H1 (cell line): ENCODE measurements at regions not wholly inside any gene's neighbourhood (a gene's known extent, or its start where the extent isn't known, plus 50 kb on each side); places are given as distances from the start of the nearest gene placed in this dataset.

ENCODE experiments used
- CTCF ChIA-PET: fragments of 300-600 bp; sonication (Branson Sonifier 250); formaldehyde crosslinking; loops from one replicate; lab custom pipeline; 2021; ENCODE audit not compliant: partially characterized antibody; lab: Charles Lee
- POLR2A ChIA-PET: fragments of 300-600 bp; sonication (Branson Sonifier 250); formaldehyde crosslinking; loops from one replicate; lab custom pipeline; 2021; ENCODE audit warnings: inconsistent platforms; ENCODE audit not compliant: partially characterized antibody; lab: Charles Lee
- DNase-seq, 2 experiments: peaks; one replicate each; pipeline versions ENCODE4 v3.0.0 to v3.0.0-alpha.2; 2010 to 2022; ENCODE audit warnings: low spot score in 2 of 2, low read depth in 1 of 2, mixed read lengths in 1 of 2
- FAIRE-seq: peaks from 2 replicates; lab custom pipeline; 2011; peaks lifted over from hg19 to GRCh38; lab: Jason Lieb, UNC
- H2AFZ ChIP-seq: 2 replicates; pipeline ENCODE4 v1.8.1; 2012; ENCODE audit warnings: low read length, inconsistent platforms
- H2AK5ac ChIP-seq: 2 replicates; pipeline ENCODE4 v1.6.1; 2013; ENCODE audit warnings: low read depth, low read length
- H2BK120ac ChIP-seq: replicated peaks from 2 replicates; pipeline ENCODE3; 2013; ENCODE audit warnings: low read depth, low read length, inconsistent platforms
- H2BK12ac ChIP-seq: 2 replicates; pipeline ENCODE4 v1.6.1; 2013; ENCODE audit warnings: low read depth, low read length
- H2BK15ac ChIP-seq: 2 replicates; pipeline ENCODE4 v1.6.1; 2013; ENCODE audit warnings: low read length
- H2BK20ac ChIP-seq: 2 replicates; pipeline ENCODE4 v1.6.1; 2013; ENCODE audit warnings: low read length
- H2BK5ac ChIP-seq: 2 replicates; pipeline ENCODE4 v1.6.1; 2013; ENCODE audit warnings: low read depth, low read length
- H3K14ac ChIP-seq: 2 replicates; pipeline ENCODE4 v1.6.1; 2013; ENCODE audit warnings: inconsistent platforms; ENCODE audit not compliant: insufficient read length
- H3K18ac ChIP-seq: 2 replicates; pipeline ENCODE4 v1.6.1; 2013; ENCODE audit warnings: low read length; ENCODE audit errors: extremely low read depth
- H3K23ac ChIP-seq: 2 replicates; pipeline ENCODE4 v1.6.1; 2013; ENCODE audit warnings: inconsistent platforms; ENCODE audit not compliant: insufficient read length
- H3K23me2 ChIP-seq: 2 replicates; pipeline ENCODE4 v1.6.1; 2013; ENCODE audit warnings: low read depth, low read length
- H3K27ac ChIP-seq: 2 replicates; pipeline ENCODE4 v1.6.1; 2011; ENCODE audit warnings: low read depth, low read length, inconsistent platforms
- H3K27me3 ChIP-seq, 4 experiments: replicated peaks in 1 of 4; 1 replicate in 1 of 4; 2 replicates in 3 of 4; pipeline versions ENCODE4 v1.6.1 to v1.8.1; 2011 to 2013; ENCODE audit warnings: low read length in 3 of 4, mild to moderate bottlenecking in 3 of 4, inconsistent platforms in 2 of 4, mixed read lengths in 2 of 4, moderate library complexity in 1 of 4; ENCODE audit not compliant: control insufficient read depth in 3 of 4, insufficient read depth in 3 of 4; ENCODE audit errors: extremely low read depth in 1 of 4
- H3K36me3 ChIP-seq, 4 experiments: 2 replicates each; pipeline versions ENCODE4 v1.6.1 to v1.8.1; 2011 to 2013; ENCODE audit warnings: mild to moderate bottlenecking in 4 of 4, low read length in 3 of 4, moderate library complexity in 2 of 4, control low read depth in 1 of 4, inconsistent platforms in 1 of 4; ENCODE audit not compliant: insufficient read depth in 4 of 4, control insufficient read depth in 2 of 4
- H3K4ac ChIP-seq: replicated peaks from 2 replicates; pipeline ENCODE3; 2013; ENCODE audit warnings: low read length, low read depth, mixed read lengths, inconsistent platforms; ENCODE audit not compliant: insufficient read length
- H3K4me1 ChIP-seq, 4 experiments: replicated peaks in 1 of 4; 1 replicate in 1 of 4; 2 replicates in 3 of 4; pipeline versions ENCODE4 v1.6.1 to v1.8.1; 2011 to 2013; ENCODE audit warnings: low read length in 3 of 4, inconsistent platforms in 2 of 4, mixed read lengths in 1 of 4; ENCODE audit not compliant: insufficient read depth in 4 of 4, control insufficient read depth in 3 of 4
- H3K4me2 ChIP-seq, 2 experiments: 2 replicates each; pipeline versions ENCODE4 v1.6.1 to v1.8.1; 2011 to 2013; ENCODE audit warnings: low read depth in 2 of 2, low read length in 2 of 2, control low read depth in 1 of 2, inconsistent platforms in 1 of 2, mild to moderate bottlenecking in 1 of 2; ENCODE audit not compliant: insufficient read depth in 1 of 2
- H3K4me3 ChIP-seq, 4 experiments: fragments of 200-600, 300-600 bp in 1 of 4; sonication (generic), shearing (Covaris generic), sonication (Bioruptor Twin) in 1 of 4; 2 replicates each; pipeline versions ENCODE4 v1.5.1 to v1.8.1; 2011 to 2016; ENCODE audit warnings: low read length in 4 of 4, low read depth in 3 of 4, control low read depth in 2 of 4, inconsistent platforms in 2 of 4, mild to moderate bottlenecking in 2 of 4, mixed read lengths in 1 of 4, moderate library complexity in 1 of 4; ENCODE audit not compliant: insufficient read depth in 2 of 4; ENCODE audit errors: extremely low read depth in 1 of 4
- H3K56ac ChIP-seq: replicated peaks from 2 replicates; pipeline ENCODE3; 2013; ENCODE audit warnings: low read depth, mild to moderate bottlenecking, mixed read lengths, low read length, inconsistent platforms; ENCODE audit not compliant: insufficient read length
- H3K79me1 ChIP-seq: 2 replicates; pipeline ENCODE4 v1.6.1; 2013; ENCODE audit warnings: low read depth, low read length, control low read depth
- H3K79me2 ChIP-seq, 2 experiments: 2 replicates each; pipeline versions ENCODE4 v1.6.1 to v1.8.1; 2012 to 2013; ENCODE audit warnings: low read length in 2 of 2, mild to moderate bottlenecking in 2 of 2, inconsistent platforms in 1 of 2; ENCODE audit not compliant: insufficient read depth in 2 of 2, control insufficient read depth in 1 of 2
- H3K9ac ChIP-seq, 4 experiments: replicated peaks in 1 of 4; 1 replicate in 1 of 4; 2 replicates in 3 of 4; pipeline versions ENCODE4 v1.6.1 to v1.8.1; 2011 to 2013; ENCODE audit warnings: low read depth in 3 of 4, low read length in 3 of 4, control low read depth in 2 of 4, mild to moderate bottlenecking in 2 of 4, moderate library complexity in 2 of 4, inconsistent platforms in 1 of 4; ENCODE audit errors: extremely low read depth in 1 of 4
- H3K9me3 ChIP-seq, 2 experiments: 2 replicates each; pipeline versions ENCODE4 v1.6.1 to v1.8.1; 2012 to 2013; ENCODE audit warnings: mild to moderate bottlenecking in 2 of 2, moderate library complexity in 2 of 2, control low read depth in 1 of 2, inconsistent platforms in 1 of 2, low read depth in 1 of 2, low read length in 1 of 2, mixed read lengths in 1 of 2; ENCODE audit not compliant: insufficient read depth in 2 of 2
- H4K20me1 ChIP-seq, 2 experiments: replicated peaks in 1 of 2; 2 replicates each; pipeline versions ENCODE3 to v1.8.1; 2011 to 2013; ENCODE audit warnings: inconsistent platforms in 2 of 2, low read length in 2 of 2, mild to moderate bottlenecking in 1 of 2; ENCODE audit not compliant: insufficient read depth in 2 of 2, control insufficient read depth in 1 of 2
- H4K5ac ChIP-seq: 2 replicates; pipeline ENCODE4 v1.6.1; 2013; ENCODE audit warnings: low read length, low read depth, mixed read lengths, inconsistent platforms; ENCODE audit not compliant: insufficient read length
- H4K8ac ChIP-seq: 2 replicates; pipeline ENCODE4 v1.8.0; 2013; ENCODE audit warnings: mild to moderate bottlenecking, moderate library complexity, low read length, inconsistent platforms; ENCODE audit not compliant: insufficient read depth; ENCODE audit errors: extremely low read depth
- H4K91ac ChIP-seq: replicated peaks from 2 replicates; pipeline ENCODE3; 2013; ENCODE audit warnings: low read length, mixed read lengths, inconsistent platforms; ENCODE audit not compliant: insufficient read length
- CTBP2 ChIP-seq: IDR thresholded peaks from 2 replicates; pipeline ENCODE4 v1.7.0; 2011; ENCODE audit warnings: borderline replicate concordance, mild to moderate bottlenecking, moderate library complexity, mixed read lengths, low read length; ENCODE audit not compliant: insufficient read depth, insufficient read length
- KDM1A ChIP-seq: fragments of 200-600, 300-600 bp; sonication (generic); IDR thresholded peaks from 2 replicates; pipeline ENCODE4 v1.7.1; 2016; ENCODE audit warnings: mild to moderate bottlenecking, low read length, borderline replicate concordance
- SAP30 ChIP-seq: fragments of 300-600 bp; sonication (generic); IDR thresholded peaks from 2 replicates; pipeline ENCODE4 v1.7.1; 2012; ENCODE audit warnings: low read length, moderate library complexity, mild to moderate bottlenecking, inconsistent platforms; ENCODE audit not compliant: insufficient read depth, insufficient replicate concordance
- TAF7 ChIP-seq: optimal IDR thresholded peaks from 2 replicates; pipeline ENCODE3; 2011; ENCODE audit warnings: low read depth, mild to moderate bottlenecking, inconsistent platforms, low read length, moderate library complexity, borderline replicate concordance
- WGBS, 2 experiments: shearing (Covaris generic) in 1 of 2; methylation state at CpG; one replicate each; pipeline versions ENCODE4 v1.1.6 to v1.1.7; 2013 to 2015; ENCODE audit warnings: low lambda C conversion rate in 2 of 2, mixed read lengths in 2 of 2, inconsistent platforms in 1 of 2, low coverage in 1 of 2, missing lambda C conversion rate in 1 of 2; ENCODE audit not compliant: insufficient replicate concordance in 2 of 2, insufficient coverage in 1 of 2, insufficient read length in 1 of 2; ENCODE audit errors: extremely low coverage in 1 of 2, missing lambda C conversion rate in 1 of 2; 5-methylcytosine and 5-hydroxymethylcytosine counted together

DNA sequence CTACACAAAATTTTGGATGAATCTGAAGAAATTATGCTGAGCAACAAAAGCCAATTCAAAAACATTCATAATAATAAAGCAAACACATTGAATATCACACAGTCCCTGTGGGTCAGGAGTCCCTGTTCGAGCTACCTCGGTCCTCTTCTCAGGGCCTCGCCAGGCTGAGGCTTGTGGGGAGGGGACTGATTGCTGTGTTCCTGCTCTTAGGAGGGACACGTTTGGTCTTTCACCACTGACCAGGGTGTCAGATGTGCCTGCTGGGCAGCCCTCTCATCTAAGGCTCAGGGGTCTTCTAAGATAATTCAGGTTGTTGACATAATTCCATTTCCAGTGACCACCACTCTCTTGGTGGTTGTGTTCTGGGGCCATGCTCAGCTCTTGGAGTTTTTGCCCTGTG lies 233.8 kb upstream of the PPP2R2D start:
- H2BK5ac ChIP-seq: no peak overlapping the region
- no peaks in the 10 kb centered on the region for H4K20me1 ChIP-seq
- no peak overlapping the region for H3K4ac ChIP-seq
- no peaks in the 10 kb centered on the region for H3K79me1 ChIP-seq
- no peaks in the 10 kb centered on the region; a peak in 1 of 7 replicates for H3K27me3 ChIP-seq
- no peaks in the 10 kb centered on the region for H3K36me3 ChIP-seq
- H4K91ac ChIP-seq: no peak overlapping the region
- H2BK20ac ChIP-seq: no peak overlapping the region
- no peak overlapping the region for H3K9ac ChIP-seq
- no peak overlapping the region for H3K4me2 ChIP-seq
- H2BK12ac ChIP-seq: no peak overlapping the region
- H3K56ac ChIP-seq: no peak overlapping the region
- no peaks in the 10 kb centered on the region; a peak in 1 of 7 replicates for H3K4me1 ChIP-seq
- H3K23me2 ChIP-seq: peaks cover 5% of the 10 kb centered on the region; the same call in 1 of the 2 replicates
- no peak overlapping the region for H2BK15ac ChIP-seq
- H3K23ac ChIP-seq: no peak overlapping the region
- WGBS, 2 experiments: 98% methylated on average over 4 of the region's 4 CpGs; no CpG with 5 or more reads in 1 of the 2 experiments
- no peaks in the 10 kb centered on the region for H3K9me3 ChIP-seq
- H2BK120ac ChIP-seq: no peak overlapping the region
- no peak overlapping the region for H2AFZ ChIP-seq
- ChIA-PET POLR2A (no interaction called here), CTCF (no interaction called here)
- H2AK5ac ChIP-seq: no peak overlapping the region
- H3K4me3 ChIP-seq: no peak overlapping the region
- no peak overlapping the region for H4K8ac ChIP-seq
- no peak overlapping the region for H3K18ac ChIP-seq
- no peak overlapping the region for H3K14ac ChIP-seq
- no peak for FAIRE-seq
- DNase-seq: no peak
- TF ChIP-seq TAF7 (no peak), CTBP2 (no peak), SAP30 (no peak), KDM1A (no peak)
- H4K5ac ChIP-seq: no peak overlapping the region
- no peak overlapping the region for H3K27ac ChIP-seq
- no peaks in the 10 kb centered on the region for H3K79me2 ChIP-seq
